GM12878 (cell line): ENCODE measurements at regions not wholly inside any gene's neighbourhood (a gene's known extent, or its start where the extent isn't known, plus 50 kb on each side); places are given as distances from the start of the nearest gene placed in this dataset.

Experiments
- BRCA1 ChIP-seq: IDR thresholded peaks from 2 replicates; pipeline ENCODE4 v1.6.1; 2011; ENCODE audit warnings: low read depth, low read length, improper control_type of control experiment
- ETV6 ChIP-seq, 2 experiments: fragments of 450-650 bp in 1 of 2; IDR thresholded peaks in 1 of 2; conservative IDR thresholded peaks in 1 of 2; 2 replicates each; pipeline ENCODE4 v1.6.1; 2014; ENCODE audit warnings: antibody characterized with exemption in 1 of 2, borderline replicate concordance in 1 of 2, low read depth in 1 of 2, mild to moderate bottlenecking in 1 of 2, moderate library complexity in 1 of 2
- POLR2AphosphoS5 ChIP-seq: IDR thresholded peaks from 2 replicates; pipeline ENCODE4 v1.6.1; 2011; ENCODE audit warnings: mild to moderate bottlenecking, low read length, inconsistent platforms
- TF ChIP-seq, protein P1 (sequence below), 3 experiments: IDR thresholded peaks in 2 of 3; conservative IDR thresholded peaks in 1 of 3; 2 replicates each; pipeline ENCODE4 v1.5.1; 2011; ENCODE audit warnings: low read depth in 3 of 3, low read length in 3 of 3, mild to moderate bottlenecking in 3 of 3, control low read depth in 2 of 3, moderate library complexity in 2 of 3, inconsistent platforms in 1 of 3, mixed read lengths in 1 of 3; ENCODE audit not compliant: control insufficient read depth in 2 of 3, insufficient read depth in 1 of 3; ENCODE audit errors: extremely low read depth in 1 of 3
- TF ChIP-seq, protein P2 (sequence below): IDR thresholded peaks from 2 replicates; pipeline ENCODE4 v1.6.1; 2011; ENCODE audit warnings: borderline replicate concordance, low read depth, mild to moderate bottlenecking, moderate library complexity, low read length; ENCODE audit not compliant: insufficient read depth, poor library complexity, severe bottlenecking
- TF ChIP-seq, protein P3 (sequence below): fragments of 450-650 bp; IDR thresholded peaks from 2 replicates; pipeline ENCODE4 v1.6.1; 2018; ENCODE audit warnings: mild to moderate bottlenecking, low read depth, moderate library complexity; ENCODE audit not compliant: partially characterized antibody
- TF ChIP-seq, protein P4 (sequence below): fragments of 450-650 bp; formaldehyde crosslinking; IDR thresholded peaks from 2 replicates; pipeline ENCODE4 v1.4.0; 2020; ENCODE audit warnings: mild to moderate bottlenecking, moderate library complexity

DNA sequence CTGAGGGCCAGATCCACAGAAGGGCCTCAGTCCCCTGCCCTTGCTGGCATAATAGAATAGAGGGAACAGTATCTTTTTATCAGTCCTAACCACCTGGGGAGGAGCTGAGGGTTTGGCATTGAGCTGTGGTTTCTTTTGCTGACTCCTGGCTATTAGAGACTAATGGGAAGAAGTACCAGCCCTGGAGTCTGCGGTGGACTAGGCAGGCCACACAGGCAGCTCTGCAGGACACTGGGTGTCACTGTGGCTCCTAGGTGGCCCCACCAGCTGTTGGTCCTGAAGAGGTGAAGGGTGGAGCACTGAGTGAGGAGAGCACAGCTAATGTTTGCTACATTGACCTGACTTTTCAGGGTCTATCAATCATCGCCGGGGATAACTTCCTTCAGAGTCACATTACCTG is 52.8 kb upstream of the GPC4 start:
- TF ChIP-seq ETV6 (conservative IDR thresholded peaks at IDR 0.05 in 1 of 2, IDR thresholded peaks at IDR 0.05 in 1 of 2; ENCODE audit: borderline replicate concordance in 1 of 2, low read depth in 1 of 2) (no peak), POLR2AphosphoS5 (no peak), BRCA1 (no peak)
- TF ChIP-seq, protein P1, sequence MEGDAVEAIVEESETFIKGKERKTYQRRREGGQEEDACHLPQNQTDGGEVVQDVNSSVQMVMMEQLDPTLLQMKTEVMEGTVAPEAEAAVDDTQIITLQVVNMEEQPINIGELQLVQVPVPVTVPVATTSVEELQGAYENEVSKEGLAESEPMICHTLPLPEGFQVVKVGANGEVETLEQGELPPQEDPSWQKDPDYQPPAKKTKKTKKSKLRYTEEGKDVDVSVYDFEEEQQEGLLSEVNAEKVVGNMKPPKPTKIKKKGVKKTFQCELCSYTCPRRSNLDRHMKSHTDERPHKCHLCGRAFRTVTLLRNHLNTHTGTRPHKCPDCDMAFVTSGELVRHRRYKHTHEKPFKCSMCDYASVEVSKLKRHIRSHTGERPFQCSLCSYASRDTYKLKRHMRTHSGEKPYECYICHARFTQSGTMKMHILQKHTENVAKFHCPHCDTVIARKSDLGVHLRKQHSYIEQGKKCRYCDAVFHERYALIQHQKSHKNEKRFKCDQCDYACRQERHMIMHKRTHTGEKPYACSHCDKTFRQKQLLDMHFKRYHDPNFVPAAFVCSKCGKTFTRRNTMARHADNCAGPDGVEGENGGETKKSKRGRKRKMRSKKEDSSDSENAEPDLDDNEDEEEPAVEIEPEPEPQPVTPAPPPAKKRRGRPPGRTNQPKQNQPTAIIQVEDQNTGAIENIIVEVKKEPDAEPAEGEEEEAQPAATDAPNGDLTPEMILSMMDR (IDR thresholded peaks at IDR 0.05 in 2 of 3, conservative IDR thresholded peaks at IDR 0.05 in 1 of 3; ENCODE audit: control insufficient read depth in 2 of 3, extremely low read depth in 1 of 3, insufficient read depth in 1 of 3, low read depth in 3 of 3, low read length in 3 of 3): no peak
- TF ChIP-seq, protein P2, sequence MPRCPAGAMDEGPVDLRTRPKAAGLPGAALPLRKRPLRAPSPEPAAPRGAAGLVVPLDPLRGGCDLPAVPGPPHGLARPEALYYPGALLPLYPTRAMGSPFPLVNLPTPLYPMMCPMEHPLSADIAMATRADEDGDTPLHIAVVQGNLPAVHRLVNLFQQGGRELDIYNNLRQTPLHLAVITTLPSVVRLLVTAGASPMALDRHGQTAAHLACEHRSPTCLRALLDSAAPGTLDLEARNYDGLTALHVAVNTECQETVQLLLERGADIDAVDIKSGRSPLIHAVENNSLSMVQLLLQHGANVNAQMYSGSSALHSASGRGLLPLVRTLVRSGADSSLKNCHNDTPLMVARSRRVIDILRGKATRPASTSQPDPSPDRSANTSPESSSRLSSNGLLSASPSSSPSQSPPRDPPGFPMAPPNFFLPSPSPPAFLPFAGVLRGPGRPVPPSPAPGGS: no peak
- TF ChIP-seq, protein P3, sequence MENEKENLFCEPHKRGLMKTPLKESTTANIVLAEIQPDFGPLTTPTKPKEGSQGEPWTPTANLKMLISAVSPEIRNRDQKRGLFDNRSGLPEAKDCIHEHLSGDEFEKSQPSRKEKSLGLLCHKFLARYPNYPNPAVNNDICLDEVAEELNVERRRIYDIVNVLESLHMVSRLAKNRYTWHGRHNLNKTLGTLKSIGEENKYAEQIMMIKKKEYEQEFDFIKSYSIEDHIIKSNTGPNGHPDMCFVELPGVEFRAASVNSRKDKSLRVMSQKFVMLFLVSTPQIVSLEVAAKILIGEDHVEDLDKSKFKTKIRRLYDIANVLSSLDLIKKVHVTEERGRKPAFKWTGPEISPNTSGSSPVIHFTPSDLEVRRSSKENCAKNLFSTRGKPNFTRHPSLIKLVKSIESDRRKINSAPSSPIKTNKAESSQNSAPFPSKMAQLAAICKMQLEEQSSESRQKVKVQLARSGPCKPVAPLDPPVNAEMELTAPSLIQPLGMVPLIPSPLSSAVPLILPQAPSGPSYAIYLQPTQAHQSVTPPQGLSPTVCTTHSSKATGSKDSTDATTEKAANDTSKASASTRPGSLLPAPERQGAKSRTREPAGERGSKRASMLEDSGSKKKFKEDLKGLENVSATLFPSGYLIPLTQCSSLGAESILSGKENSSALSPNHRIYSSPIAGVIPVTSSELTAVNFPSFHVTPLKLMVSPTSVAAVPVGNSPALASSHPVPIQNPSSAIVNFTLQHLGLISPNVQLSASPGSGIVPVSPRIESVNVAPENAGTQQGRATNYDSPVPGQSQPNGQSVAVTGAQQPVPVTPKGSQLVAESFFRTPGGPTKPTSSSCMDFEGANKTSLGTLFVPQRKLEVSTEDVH: no peak
- TF ChIP-seq, protein P4, sequence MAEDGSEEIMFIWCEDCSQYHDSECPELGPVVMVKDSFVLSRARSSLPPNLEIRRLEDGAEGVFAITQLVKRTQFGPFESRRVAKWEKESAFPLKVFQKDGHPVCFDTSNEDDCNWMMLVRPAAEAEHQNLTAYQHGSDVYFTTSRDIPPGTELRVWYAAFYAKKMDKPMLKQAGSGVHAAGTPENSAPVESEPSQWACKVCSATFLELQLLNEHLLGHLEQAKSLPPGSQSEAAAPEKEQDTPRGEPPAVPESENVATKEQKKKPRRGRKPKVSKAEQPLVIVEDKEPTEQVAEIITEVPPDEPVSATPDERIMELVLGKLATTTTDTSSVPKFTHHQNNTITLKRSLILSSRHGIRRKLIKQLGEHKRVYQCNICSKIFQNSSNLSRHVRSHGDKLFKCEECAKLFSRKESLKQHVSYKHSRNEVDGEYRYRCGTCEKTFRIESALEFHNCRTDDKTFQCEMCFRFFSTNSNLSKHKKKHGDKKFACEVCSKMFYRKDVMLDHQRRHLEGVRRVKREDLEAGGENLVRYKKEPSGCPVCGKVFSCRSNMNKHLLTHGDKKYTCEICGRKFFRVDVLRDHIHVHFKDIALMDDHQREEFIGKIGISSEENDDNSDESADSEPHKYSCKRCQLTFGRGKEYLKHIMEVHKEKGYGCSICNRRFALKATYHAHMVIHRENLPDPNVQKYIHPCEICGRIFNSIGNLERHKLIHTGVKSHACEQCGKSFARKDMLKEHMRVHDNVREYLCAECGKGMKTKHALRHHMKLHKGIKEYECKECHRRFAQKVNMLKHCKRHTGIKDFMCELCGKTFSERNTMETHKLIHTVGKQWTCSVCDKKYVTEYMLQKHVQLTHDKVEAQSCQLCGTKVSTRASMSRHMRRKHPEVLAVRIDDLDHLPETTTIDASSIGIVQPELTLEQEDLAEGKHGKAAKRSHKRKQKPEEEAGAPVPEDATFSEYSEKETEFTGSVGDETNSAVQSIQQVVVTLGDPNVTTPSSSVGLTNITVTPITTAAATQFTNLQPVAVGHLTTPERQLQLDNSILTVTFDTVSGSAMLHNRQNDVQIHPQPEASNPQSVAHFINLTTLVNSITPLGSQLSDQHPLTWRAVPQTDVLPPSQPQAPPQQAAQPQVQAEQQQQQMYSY (CRISPR knock-in tag): no peak
